ENCODE measurements at regions not wholly inside any gene's neighbourhood (a gene's known extent, or its start where the extent isn't known, plus 50 kb on each side); places are given as distances from the start of the nearest gene placed in this dataset.

DNA sequence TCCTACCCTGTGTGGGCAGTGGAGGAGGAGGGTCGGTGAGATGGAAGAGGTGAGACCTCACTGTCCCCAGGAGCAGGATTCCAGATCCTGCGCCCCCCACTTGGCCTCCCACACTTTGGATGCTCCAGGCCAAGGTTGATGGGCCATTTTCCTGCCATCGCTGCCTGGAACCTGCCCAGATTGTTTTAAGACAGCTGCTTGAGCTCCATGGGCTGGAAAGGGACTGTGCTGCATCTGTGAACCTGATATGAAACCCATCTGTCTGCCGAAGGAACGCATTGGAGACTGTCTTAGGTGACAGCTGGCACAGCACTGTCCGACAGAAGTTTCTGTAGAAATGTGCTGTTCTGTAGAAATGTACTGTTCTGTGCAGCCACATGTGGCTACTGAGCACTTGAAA lies 72.7 kb upstream of the SLC25A48 start (continued):
- TF ChIP-seq, protein P1, sequence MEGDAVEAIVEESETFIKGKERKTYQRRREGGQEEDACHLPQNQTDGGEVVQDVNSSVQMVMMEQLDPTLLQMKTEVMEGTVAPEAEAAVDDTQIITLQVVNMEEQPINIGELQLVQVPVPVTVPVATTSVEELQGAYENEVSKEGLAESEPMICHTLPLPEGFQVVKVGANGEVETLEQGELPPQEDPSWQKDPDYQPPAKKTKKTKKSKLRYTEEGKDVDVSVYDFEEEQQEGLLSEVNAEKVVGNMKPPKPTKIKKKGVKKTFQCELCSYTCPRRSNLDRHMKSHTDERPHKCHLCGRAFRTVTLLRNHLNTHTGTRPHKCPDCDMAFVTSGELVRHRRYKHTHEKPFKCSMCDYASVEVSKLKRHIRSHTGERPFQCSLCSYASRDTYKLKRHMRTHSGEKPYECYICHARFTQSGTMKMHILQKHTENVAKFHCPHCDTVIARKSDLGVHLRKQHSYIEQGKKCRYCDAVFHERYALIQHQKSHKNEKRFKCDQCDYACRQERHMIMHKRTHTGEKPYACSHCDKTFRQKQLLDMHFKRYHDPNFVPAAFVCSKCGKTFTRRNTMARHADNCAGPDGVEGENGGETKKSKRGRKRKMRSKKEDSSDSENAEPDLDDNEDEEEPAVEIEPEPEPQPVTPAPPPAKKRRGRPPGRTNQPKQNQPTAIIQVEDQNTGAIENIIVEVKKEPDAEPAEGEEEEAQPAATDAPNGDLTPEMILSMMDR (IDR thresholded peaks at IDR 0.05; ENCODE audit: control extremely low read depth in 1 of 3, insufficient read depth in 1 of 3, low read depth in 1 of 3, low read length in 3 of 3): no peak
- TF ChIP-seq HDAC6 (IDR thresholded peaks at IDR 0.05; ENCODE audit: low read depth, low read length): no peak

All from H1 (cell line).